BLaER1 (cell line): ENCODE measurements at regions not wholly inside any gene's neighbourhood (a gene's known extent, or its start where the extent isn't known, plus 50 kb on each side); places are given as distances from the start of the nearest gene placed in this dataset.

Experiments used
- H3K27ac ChIP-seq: shearing (Covaris generic); formaldehyde crosslinking; 2 replicates; pipeline ENCODE4 v1.8.1; 2022
- H3K27me3 ChIP-seq: shearing (Covaris generic); formaldehyde crosslinking; 2 replicates; pipeline ENCODE4 v1.8.1; 2022
- H3K36me3 ChIP-seq: shearing (Covaris generic); formaldehyde crosslinking; 2 replicates; pipeline ENCODE4 v1.8.1; 2022
- H3K4me1 ChIP-seq: shearing (Covaris generic); formaldehyde crosslinking; 2 replicates; pipeline ENCODE4 v1.8.1; 2022
- H3K4me2 ChIP-seq: shearing (Covaris generic); formaldehyde crosslinking; 2 replicates; pipeline ENCODE4 v1.8.1; 2022
- H3K4me3 ChIP-seq: shearing (Covaris generic); formaldehyde crosslinking; 2 replicates; pipeline ENCODE4 v1.8.1; 2022
- H3K9ac ChIP-seq: shearing (Covaris generic); formaldehyde crosslinking; 2 replicates; pipeline ENCODE4 v1.8.1; 2022
- H3K9me3 ChIP-seq: shearing (Covaris generic); formaldehyde crosslinking; 2 replicates; pipeline ENCODE4 v1.8.1; 2022
- H4K20me1 ChIP-seq: shearing (Covaris generic); formaldehyde crosslinking; 2 replicates; pipeline ENCODE4 v1.8.1; 2022
- Cebpa-rat ChIP-seq: shearing (Covaris generic); IDR thresholded peaks from 2 replicates; pipeline ENCODE4 v1.8.1; 2022

DNA sequence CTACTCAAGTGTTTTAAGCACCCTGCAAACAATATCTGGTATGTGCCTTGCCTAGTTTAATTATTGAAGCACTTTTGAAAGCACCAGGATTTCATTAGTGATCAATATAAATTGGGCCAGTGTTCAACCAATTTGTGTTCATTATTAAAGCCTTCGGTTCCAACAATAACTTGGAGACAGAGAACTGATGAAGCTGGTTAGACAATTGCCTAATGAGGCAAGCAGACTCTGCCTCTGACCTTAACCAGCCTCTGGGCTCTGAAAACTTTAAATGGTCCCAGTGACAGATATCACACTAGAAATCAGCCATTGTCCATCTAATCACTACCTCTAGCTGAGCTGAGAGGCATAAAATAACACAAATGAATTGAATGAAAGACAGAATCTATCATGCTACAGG is 139.9 kb upstream of the CNTN6 start:
- no peaks in the 10 kb centered on the region for H4K20me1 ChIP-seq
- H3K27me3 ChIP-seq, result no peaks in the 10 kb centered on the region
- no peak overlapping the region for H3K27ac ChIP-seq
- H3K9me3 ChIP-seq, result no peaks in the 10 kb centered on the region
- no peak overlapping the region for H3K4me3 ChIP-seq
- H3K4me1 ChIP-seq, result no peaks in the 10 kb centered on the region
- H3K36me3 ChIP-seq, result no peaks in the 10 kb centered on the region
- no peak for TF ChIP-seq Cebpa-rat
- no peak overlapping the region for H3K4me2 ChIP-seq
- no peak overlapping the region for H3K9ac ChIP-seq

DNA sequence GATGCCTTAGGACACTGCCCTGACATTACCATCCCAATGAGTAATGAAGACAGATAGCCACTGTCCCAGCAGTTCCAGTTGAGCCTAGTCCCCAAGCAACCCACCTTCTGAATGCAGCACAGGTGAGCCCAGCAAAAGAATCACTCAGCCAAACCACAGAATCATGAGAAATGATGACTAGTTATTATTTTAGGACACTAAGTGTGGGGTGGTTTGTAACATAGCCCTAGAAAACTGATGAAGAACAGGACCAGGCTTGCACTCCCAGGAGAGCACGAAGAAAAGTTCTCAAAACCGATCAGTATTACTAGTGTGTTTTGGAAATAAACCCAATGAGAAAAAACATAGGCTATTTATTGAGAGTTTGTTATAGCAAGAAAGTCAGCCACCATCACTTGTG is 129.6 kb upstream of the CNTN6 start:
- TF ChIP-seq Cebpa-rat, result no peak
- no peaks in the 10 kb centered on the region for H3K4me1 ChIP-seq
- H4K20me1 ChIP-seq, result no peaks in the 10 kb centered on the region
- H3K36me3 ChIP-seq, result no peaks in the 10 kb centered on the region
- H3K4me3 ChIP-seq, result no peak overlapping the region
- H3K27me3 ChIP-seq, result no peaks in the 10 kb centered on the region
- H3K4me2 ChIP-seq, result no peak overlapping the region
- peaks cover 9% of the 10 kb centered on the region for H3K9me3 ChIP-seq
- H3K9ac ChIP-seq, result no peak overlapping the region
- no peak overlapping the region for H3K27ac ChIP-seq

DNA sequence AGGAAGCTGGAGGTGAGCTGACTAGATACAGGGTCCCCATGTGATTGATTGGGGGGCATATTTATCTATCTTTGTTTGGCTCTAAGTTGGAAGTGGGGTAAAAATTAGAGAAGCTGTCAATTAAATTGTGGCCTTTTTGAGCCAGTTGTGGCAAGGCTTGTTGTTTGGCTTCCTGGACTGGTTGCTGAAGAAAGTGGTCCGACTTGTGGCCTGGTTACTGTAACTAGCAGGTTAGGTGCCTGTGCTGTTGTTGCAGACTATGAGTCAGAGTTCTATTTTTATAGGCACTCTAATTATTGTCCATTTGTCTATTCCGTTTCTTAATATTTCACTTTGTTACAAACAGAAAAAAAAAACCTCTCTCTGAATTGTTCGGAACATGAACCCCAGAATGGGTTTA is 129.1 kb upstream of the CNTN6 start:
- Histone ChIP-seq H3K4me3 (no peak overlapping the region), H3K9me3 (peaks cover 9% of the 10 kb centered on the region)
- TF ChIP-seq Cebpa-rat, result no peak

DNA sequence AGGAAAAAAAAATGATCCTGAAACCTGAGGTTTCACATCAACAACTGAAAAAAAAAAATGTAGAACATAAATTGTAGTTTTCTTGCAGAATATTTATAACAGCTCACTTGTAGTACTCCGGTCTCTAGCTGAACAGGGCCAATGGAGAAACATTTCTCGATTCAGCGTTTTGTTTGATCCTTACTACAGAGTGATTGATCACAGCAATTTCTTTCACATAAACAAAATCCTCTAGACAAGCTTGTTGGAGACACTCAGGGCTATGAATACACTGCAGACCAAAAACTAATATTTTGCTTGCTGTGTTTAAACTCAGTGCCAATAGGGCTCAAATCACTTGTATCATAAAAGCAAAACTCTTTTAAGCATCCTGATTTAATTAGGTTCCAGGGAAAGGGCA is 127.0 kb upstream of the CNTN6 start:
- H3K9ac ChIP-seq, result no peak overlapping the region
- H3K4me2 ChIP-seq, result no peak overlapping the region
- TF ChIP-seq Cebpa-rat, result no peak

More for the DNA sequence above, 129.1 kb upstream of the CNTN6 start:
- no peak overlapping the region for H3K27ac ChIP-seq
- H3K4me2 ChIP-seq, result no peak overlapping the region
- no peaks in the 10 kb centered on the region for H3K4me1 ChIP-seq
- no peaks in the 10 kb centered on the region for H4K20me1 ChIP-seq
- no peak overlapping the region for H3K9ac ChIP-seq
- no peaks in the 10 kb centered on the region for H3K36me3 ChIP-seq
- H3K27me3 ChIP-seq, result no peaks in the 10 kb centered on the region

DNA sequence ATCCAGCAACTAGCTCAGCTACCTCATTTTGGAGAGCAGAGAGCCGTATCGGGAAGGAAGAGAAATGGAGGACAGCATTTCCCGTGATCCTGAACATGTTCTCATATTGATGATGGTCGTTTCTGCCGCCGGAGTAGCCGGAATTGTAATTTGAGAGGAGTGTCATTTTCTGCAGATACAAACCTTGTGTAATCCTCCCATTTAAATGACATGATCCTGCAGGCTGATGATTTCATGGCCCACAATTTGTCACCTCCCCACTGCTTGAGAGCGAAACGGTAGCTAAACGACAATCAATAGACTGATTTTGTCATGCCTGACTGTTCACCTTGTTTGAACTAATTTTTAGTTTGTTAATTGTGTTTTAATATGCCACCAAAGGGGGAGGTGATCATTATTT is 126.5 kb upstream of the CNTN6 start:
- H3K36me3 ChIP-seq, result no peaks in the 10 kb centered on the region
- no peak overlapping the region for H3K9ac ChIP-seq
- H3K27me3 ChIP-seq, result no peaks in the 10 kb centered on the region
- no peaks in the 10 kb centered on the region for H4K20me1 ChIP-seq
- no peak overlapping the region for H3K27ac ChIP-seq
- H3K4me1 ChIP-seq, result no peaks in the 10 kb centered on the region
- no peak overlapping the region for H3K4me2 ChIP-seq
- TF ChIP-seq Cebpa-rat, result no peak
- H3K4me3 ChIP-seq, result no peak overlapping the region
- no peaks in the 10 kb centered on the region for H3K9me3 ChIP-seq

More for the DNA sequence above, 127.0 kb upstream of the CNTN6 start:
- Histone ChIP-seq H3K9me3 (no peaks in the 10 kb centered on the region), H3K4me1 (no peaks in the 10 kb centered on the region), H3K27ac (no peak overlapping the region), H3K4me3 (no peak overlapping the region), H3K36me3 (no peaks in the 10 kb centered on the region), H4K20me1 (no peaks in the 10 kb centered on the region), H3K27me3 (no peaks in the 10 kb centered on the region)

DNA sequence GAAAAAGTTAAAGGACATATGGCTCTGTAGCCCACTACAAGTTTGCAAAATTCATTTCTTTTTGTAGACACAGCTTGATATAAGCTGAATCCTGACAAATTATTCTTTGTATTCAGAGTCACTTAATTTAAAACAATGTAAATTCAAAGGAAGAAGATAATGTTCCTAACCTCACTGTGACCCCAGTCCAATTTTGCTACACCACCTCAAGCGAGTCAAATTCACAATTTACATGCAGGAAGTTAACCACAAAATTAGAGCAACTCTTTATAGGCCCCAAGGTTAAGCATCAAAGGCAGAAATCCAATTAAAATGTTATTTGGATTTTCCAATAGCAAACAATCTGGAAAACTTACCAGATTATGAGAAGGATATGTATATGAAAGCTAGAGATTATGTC is 119.5 kb upstream of the CNTN6 start:
- no peak for TF ChIP-seq Cebpa-rat
- Histone ChIP-seq H3K36me3 (no peaks in the 10 kb centered on the region), H4K20me1 (no peaks in the 10 kb centered on the region), H3K9me3 (no peaks in the 10 kb centered on the region), H3K4me1 (no peaks in the 10 kb centered on the region), H3K9ac (no peak overlapping the region), H3K27ac (no peak overlapping the region), H3K4me2 (no peak overlapping the region), H3K4me3 (no peak overlapping the region), H3K27me3 (no peaks in the 10 kb centered on the region)

DNA sequence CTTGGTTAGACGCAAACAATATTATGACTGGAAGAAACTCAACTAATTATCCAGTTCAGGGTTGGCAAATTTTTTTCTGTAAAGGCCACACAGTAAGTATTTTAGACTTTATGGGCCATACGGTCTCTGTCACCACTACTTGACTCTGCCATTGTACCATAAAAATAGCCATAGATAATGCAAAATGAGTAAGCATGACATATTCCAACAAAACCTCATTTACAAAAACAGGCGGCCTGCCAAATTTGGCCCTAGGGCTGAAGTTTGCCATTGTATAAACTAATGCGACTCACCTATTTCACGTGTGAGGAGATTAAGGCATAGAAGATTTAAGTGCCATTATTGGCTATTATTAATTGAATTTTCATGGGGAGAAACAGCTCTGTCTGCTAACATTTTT is 116.8 kb upstream of the CNTN6 start:
- Histone ChIP-seq H3K9me3 (peaks cover 2% of the 10 kb centered on the region; the same call in 1 of the 2 replicates), H3K9ac (no peak overlapping the region), H3K36me3 (no peaks in the 10 kb centered on the region), H3K4me2 (no peak overlapping the region), H3K27ac (no peak overlapping the region), H4K20me1 (no peaks in the 10 kb centered on the region), H3K4me1 (no peaks in the 10 kb centered on the region), H3K27me3 (no peaks in the 10 kb centered on the region), H3K4me3 (no peak overlapping the region)
- no peak for TF ChIP-seq Cebpa-rat

DNA sequence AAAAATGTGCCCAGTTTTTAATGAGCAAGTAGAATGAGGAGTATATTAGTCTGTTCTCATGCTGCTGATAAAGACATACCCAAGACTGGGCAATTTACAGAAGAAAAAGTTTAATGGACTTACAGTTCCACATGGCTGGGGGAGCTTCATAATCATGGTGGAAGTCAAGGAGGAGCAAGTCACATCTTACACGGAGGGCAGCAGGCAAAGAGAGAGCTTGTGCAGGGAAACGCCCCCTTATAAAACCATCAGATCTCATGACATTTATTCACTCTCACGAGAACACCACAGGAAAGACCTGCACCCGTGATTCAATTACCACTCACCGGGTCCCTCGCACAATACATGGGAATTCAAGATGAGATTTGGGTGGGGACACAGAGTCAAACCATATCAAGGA is 111.7 kb upstream of the CNTN6 start:
- no peak overlapping the region for H3K9ac ChIP-seq
- H3K36me3 ChIP-seq, result no peaks in the 10 kb centered on the region
- H3K4me2 ChIP-seq, result no peak overlapping the region
- H3K9me3 ChIP-seq, result peaks cover 6% of the 10 kb centered on the region; the same call in 1 of the 2 replicates
- no peaks in the 10 kb centered on the region for H3K27me3 ChIP-seq
- no peak overlapping the region for H3K4me3 ChIP-seq
- no peaks in the 10 kb centered on the region for H4K20me1 ChIP-seq
- H3K4me1 ChIP-seq, result no peaks in the 10 kb centered on the region
- H3K27ac ChIP-seq, result no peak overlapping the region
- TF ChIP-seq Cebpa-rat, result no peak

DNA sequence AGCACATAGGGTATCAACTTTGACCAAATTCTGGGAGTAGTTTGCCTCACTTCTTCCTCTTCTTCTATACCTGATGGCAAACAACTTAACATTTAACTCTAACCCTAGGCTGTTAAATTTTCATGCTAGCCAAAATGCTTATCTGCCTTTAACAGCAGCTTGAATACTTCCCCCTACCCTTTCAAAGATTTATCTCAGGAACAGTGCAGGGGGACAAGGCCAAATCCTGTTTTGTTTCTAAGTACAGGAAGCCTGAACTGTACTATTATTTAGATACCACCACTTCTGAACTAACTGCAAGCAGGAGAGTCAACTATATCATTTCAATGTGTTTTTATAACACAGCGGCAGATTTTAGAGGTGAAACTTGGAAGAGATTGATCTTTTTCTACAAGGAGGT is 104.0 kb upstream of the CNTN6 start:
- H3K4me2 ChIP-seq, result no peak overlapping the region
- no peaks in the 10 kb centered on the region for H3K27me3 ChIP-seq
- H3K9me3 ChIP-seq, result no peaks in the 10 kb centered on the region
- no peaks in the 10 kb centered on the region for H4K20me1 ChIP-seq
- H3K27ac ChIP-seq, result no peak overlapping the region
- H3K36me3 ChIP-seq, result no peaks in the 10 kb centered on the region
- H3K4me3 ChIP-seq, result no peak overlapping the region
- H3K4me1 ChIP-seq, result no peaks in the 10 kb centered on the region
- H3K9ac ChIP-seq, result no peak overlapping the region
- TF ChIP-seq Cebpa-rat, result no peak

DNA sequence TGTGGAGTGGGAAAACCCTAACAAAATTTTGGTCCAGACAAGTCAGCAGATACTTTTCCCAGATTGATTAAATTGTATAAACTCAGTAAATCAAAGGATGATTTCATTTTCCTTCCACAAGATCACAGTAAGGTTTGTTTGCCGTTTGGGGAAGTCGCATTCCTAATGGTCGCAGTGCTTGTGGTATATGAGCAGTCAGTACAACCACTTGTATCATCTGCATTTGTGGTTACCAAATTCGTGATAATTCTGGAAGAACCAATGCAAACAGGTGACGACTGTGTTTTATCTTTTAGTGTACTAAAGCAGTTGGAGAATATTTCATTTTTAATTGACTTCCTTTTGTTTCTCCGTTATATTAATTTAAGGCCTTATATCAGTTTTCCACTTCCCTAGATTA is 100.0 kb upstream of the CNTN6 start:
- no peak overlapping the region for H3K27ac ChIP-seq
- TF ChIP-seq Cebpa-rat, result no peak
- no peak overlapping the region for H3K4me3 ChIP-seq
- no peaks in the 10 kb centered on the region for H3K4me1 ChIP-seq
- no peaks in the 10 kb centered on the region for H3K9me3 ChIP-seq
- H3K4me2 ChIP-seq, result no peak overlapping the region
- H3K36me3 ChIP-seq, result no peaks in the 10 kb centered on the region
- H3K9ac ChIP-seq, result no peak overlapping the region
- no peaks in the 10 kb centered on the region for H3K27me3 ChIP-seq
- no peaks in the 10 kb centered on the region for H4K20me1 ChIP-seq

DNA sequence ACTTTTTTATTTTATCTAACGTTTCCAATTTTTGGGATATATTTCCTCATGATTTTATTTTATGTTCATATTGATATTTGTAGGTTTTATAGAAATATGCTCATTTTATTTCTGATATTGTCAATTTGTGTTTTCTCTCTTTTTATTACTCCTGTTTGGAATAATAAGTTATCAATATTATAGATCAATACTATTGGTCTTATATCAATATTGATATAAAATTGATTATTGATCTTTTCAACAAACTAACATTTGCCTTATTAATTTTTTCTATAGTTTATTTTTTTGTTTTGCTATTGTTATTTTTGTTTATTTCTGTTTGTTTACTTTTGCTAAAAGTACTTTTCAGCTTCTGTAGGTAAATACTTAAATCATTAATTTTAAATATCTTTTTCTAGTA is 90.8 kb upstream of the CNTN6 start:
- no peaks in the 10 kb centered on the region for H3K36me3 ChIP-seq
- no peaks in the 10 kb centered on the region for H3K4me1 ChIP-seq
- H3K9ac ChIP-seq, result no peak overlapping the region
- H4K20me1 ChIP-seq, result no peaks in the 10 kb centered on the region
- H3K4me3 ChIP-seq, result no peak overlapping the region
- no peak overlapping the region for H3K4me2 ChIP-seq
- no peaks in the 10 kb centered on the region for H3K9me3 ChIP-seq
- TF ChIP-seq Cebpa-rat, result no peak
- no peak overlapping the region for H3K27ac ChIP-seq
- H3K27me3 ChIP-seq, result no peaks in the 10 kb centered on the region
